ENCODE measurements at regions not wholly inside any gene's neighbourhood (a gene's known extent, or its start where the extent isn't known, plus 50 kb on each side); places are given as distances from the start of the nearest gene placed in this dataset.

DNA sequence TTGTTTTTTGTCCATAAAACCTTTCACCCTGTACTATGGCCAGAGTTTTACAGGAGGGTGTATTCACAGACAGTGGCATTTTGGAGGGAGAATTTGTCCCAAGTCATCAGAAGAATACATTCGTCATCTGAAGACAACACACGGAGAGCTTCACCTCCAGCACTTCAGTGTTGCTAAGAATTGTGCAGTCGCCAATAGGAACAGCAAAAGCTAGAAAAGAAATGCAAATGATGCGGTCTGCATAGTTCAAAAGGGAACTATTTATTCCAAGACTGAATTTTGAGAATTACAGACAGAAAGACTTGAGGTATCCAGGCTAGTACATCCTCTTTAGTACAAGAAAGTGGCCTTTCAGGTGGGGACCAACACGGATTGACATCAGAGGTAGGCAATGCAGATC lies 399.2 kb upstream of the KIF2A start:
- no peak for DNase-seq (ENCODE audit: low read depth)

- no peak for DNase-seq (ENCODE audit: low read depth)
Measured at GRCh38 chr5:61907995-61908394, 398.0 kb upstream of the KIF2A start.

- DNase-seq (ENCODE audit: low read depth), result no peak
Measured at GRCh38 chr5:61910771-61911170, 395.2 kb upstream of the KIF2A start.

DNA sequence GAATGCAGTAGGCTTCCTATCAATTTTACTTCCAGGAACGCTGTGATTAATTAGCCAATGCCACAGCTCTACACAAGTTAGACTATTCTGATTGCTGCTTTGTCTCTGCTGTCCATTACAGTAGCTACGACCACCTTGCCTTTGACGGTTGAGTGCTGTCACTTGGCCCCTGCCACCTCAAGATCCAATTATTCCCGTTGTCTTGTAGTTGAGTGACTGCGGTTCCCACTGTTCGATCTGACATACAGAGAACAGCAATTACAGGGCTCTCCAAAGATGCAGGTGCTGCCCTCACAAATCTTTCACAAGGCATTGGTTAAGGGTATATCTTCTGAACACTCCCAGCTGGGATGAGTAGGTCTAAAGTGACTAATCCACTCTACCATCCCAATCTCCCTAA lies 393.4 kb upstream of the KIF2A start:
- DNase-seq (ENCODE audit: low read depth), result no peak

DNA sequence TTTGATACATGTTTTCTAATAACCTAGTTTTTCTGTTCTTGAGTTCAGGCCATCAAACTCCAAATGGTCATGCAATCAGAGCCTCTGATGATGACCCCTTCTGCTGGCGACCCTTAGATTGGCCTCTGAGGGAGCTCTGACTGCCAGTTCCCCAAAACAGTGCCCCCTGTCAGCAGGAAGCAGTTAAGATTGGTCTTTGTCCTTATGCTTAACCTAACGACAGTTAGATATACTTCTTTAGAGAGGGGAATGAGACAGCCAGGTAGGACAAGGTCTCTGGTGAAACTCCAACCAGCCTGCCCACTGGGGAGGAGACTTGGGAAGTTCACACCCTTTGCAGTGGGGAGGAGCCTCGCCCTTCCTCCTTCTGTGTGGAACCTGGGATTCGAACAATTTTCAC lies 390.4 kb upstream of the KIF2A start:
- no peak for DNase-seq (ENCODE audit: low read depth)

- DNase-seq (ENCODE audit: low read depth), result no peak
Measured at GRCh38 chr5:61916621-61917620, 389.1 kb upstream of the KIF2A start.

DNA sequence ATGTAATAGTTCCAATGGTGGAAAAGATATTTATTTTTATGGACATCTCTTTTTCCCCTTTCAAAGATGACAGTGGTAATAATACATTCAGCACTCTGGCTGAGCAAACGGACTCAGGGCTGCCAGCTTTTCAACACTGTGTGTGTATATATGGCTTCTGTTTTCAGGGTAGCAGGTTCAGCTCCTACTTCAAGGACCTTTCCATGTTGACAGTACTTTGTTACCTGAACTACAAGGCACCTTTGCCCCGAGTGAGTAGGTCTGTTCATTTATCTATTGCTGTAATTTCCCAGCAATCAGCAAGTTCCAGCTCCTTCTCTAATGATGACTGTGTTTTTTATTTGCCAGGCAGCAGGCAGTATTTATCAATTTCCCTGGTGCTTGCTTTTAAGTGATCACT lies 387.4 kb upstream of the KIF2A start:
- DNase-seq (ENCODE audit: low read depth), result no peak

GRCh38 chr5:61919920-61920319 lies 386.1 kb upstream of the KIF2A start:
- no peak for DNase-seq (ENCODE audit: low read depth)

DNA sequence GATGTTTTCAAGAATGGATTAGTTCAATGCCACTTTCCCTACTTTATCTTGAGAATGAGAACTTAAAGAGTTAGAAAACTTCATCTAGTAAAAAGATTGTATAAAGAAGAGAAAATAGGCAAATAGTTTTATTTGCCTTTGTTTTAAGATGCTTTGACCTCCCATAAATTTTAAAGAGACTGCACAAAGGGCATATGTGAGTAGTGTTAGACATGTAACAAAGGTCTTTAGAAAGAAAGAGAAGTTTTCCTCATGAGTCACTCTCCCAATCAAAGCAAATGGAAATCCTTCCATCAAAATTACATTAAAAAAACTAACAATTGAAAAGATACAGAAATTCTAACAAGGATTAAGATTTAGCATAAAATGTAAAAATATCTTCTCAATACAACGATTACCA lies 381.8 kb upstream of the KIF2A start:
- no peak for DNase-seq (ENCODE audit: low read depth)

GRCh38 chr5:61926911-61927310 lies 379.1 kb upstream of the KIF2A start:
- no peak for DNase-seq (ENCODE audit: low read depth)

- no peak for DNase-seq (ENCODE audit: low read depth)
Measured at GRCh38 chr5:61931236-61931635, 374.8 kb upstream of the KIF2A start.

- peak; percentile 6 for DNase-seq (ENCODE audit: low read depth)
Measured at GRCh38 chr5:61933787-61934626, 372.0 kb upstream of the KIF2A start.

DNA sequence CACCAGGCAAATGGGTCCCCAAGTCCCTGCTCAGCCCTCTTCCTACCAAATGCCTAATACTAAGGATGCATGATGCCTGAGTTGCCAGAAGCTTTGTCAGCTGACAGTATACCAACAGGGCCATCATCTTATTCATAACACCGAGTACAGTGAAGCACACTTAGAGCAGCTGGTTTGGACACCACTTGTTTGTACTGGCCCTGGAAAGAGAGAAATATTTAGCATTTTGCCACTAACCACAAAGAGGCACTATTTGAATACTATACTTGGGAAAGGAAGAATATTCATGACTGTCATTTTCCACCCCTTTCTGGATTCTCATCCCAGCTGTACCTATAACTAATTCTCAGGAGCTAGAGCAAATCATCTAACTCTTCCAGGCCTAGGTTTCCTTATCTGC lies 364.4 kb upstream of the KIF2A start:
- no peak for DNase-seq (ENCODE audit: low read depth)

DNA sequence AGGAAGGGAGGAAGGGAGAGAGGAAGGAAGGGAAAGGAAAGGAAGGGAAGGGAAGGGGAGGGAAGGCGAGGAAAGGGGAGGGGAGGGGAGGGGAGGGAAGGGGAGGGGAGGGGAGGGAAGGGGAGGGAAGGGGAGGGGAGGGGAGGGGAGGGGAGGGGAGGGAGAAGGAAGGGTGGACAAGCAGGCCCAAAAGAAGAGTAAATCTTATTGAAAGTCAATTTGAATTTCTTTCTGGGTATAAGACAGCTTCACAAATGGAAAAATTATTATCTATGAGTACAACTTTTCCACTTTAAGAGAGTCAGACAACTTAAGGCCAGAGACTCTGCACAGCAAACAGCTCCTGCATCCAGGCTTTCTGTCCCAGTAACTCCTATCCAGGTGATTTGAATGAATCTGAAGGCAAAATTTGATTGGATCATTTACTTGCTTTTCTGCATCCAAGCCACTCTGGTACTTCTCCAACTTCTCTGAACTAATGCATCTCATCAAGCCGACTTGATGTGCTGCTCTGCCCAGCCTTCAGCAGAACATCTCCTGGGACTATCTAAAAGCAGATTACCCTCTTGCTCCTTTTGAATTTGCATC lies 363.4 kb upstream of the KIF2A start:
- no peak for DNase-seq (ENCODE audit: low read depth)

DNA sequence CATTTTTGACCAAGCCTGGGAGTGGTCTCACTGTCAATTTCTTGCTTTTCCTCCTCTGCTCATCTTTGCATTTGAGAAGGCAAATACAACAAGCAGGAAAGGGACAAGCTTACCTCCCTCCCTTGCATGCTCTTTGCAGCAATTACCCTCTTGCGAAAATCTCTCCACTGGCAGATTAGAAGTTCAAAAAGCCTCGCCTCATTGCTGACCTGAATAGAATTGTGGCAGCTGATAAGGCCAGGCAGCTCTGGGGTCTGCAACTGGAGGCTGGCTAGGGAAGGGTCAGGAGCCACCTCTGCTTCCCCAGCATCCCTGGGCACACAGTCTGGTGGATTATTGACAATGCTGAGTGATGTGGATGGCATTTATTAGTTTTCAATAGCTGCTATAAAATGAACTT lies 362.3 kb upstream of the KIF2A start:
- DNase-seq (ENCODE audit: low read depth), result no peak

GRCh38 chr5:61948151-61948550 lies 357.9 kb upstream of the KIF2A start:
- DNase-seq (ENCODE audit: low read depth), result no peak

DNA sequence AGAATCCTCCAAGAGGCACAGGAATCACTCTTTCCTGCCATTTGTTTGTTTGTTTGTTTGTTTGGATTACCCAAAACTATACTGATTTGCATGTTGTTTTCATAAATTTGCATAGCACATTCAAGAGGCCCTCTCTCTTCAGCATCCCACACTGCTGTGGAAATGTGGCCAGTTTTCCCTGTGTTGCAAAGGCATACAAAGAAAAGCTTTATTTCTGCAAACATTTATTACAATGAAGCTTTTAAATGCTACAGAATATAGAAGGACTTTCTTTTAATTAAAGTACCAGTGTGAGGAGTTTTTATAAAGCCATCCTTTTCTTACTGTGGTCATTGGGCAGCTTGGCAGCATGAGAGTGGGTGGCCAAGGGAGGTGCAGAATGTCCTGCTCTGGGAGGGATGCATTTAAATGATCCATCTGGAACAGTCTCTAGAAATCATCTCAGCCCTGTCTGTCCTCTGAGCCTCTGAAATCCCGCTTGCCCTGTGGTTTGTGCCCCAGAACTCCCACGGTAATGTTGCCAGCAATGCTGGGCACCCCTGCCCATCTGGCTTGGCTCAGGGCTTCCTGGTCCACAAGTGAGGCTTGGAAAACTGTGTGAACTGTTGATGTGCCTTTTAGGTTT lies 356.8 kb upstream of the KIF2A start:
- DNase-seq (ENCODE audit: low read depth), result no peak

DNA sequence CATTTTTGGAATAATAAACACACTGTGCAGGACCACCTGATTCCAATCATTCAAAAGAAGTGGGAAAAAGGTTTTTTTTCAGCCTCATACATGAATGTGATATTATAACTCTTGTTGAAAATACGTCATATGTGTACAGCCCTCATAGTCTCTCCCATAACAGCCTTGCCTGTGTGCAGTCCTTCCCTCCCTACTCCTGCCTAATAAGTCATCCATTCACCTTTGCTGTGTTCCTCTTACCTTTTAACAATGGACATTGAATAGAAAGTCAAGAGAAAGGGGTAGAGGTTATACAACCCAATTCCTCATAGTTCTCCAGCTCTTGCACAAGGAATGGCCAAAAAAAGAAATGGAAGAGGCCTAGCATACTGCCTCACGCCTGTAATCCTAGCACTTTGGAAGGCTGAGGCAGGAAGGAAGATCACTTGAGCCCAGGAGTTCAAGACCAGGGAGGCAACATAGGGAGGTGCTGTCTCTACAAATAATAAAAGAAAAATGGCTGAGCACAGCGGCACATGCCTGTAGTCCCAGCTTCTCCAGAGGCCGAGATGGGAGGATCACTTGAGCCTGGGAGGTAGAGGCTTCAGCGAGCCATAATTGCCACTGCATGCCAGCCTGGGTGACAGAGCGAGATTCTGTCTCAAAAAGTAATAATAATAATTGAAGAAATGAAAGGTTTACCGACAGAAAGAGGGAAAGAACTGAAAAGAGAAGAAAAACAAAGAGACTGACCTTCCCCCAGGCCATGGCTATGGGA lies 356.1 kb upstream of the KIF2A start:
- no peak for DNase-seq (ENCODE audit: low read depth)

DNA sequence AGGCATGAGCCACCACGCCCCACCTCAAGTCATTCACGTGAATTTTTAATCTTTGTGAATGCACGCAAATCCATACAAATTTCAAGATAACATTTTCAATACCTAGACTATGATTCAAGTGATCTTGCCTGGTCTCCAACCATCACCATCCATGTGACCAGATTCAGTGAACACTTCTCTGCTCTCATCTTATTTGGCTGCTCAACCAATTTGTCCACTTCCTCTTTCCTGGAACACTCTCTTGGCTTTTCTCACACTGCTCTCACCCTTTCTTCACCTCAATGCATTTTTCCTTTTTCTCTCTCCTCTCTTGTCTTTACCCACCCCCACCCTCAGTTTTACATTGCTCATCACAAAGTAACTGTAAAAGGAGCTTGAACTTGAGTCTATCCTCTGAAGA lies 354.7 kb upstream of the KIF2A start:
- DNase-seq (ENCODE audit: low read depth), result no peak

- DNase-seq (ENCODE audit: low read depth), result no peak
Measured at GRCh38 chr5:61953913-61954312, 352.1 kb upstream of the KIF2A start.

GRCh38 chr5:61964201-61964600 lies 341.8 kb upstream of the KIF2A start:
- no peak for DNase-seq (ENCODE audit: low read depth)

Measured in GM04504 (cell line).